Nephron progenitor cell (in vitro differentiated cells): ENCODE measurements at regions not wholly inside any gene's neighbourhood (a gene's known extent, or its start where the extent isn't known, plus 50 kb on each side); places are given as distances from the start of the nearest gene placed in this dataset.

Source experiments
- DNase-seq: peaks from one replicate; pipeline ENCODE4 v3.0.0; 2021
- H3K27ac Mint-ChIP-seq: 2 replicates; pipeline ENCODE4 v1.8.0; 2021; ENCODE audit warnings: mild to moderate bottlenecking, moderate library complexity, mixed read lengths
- H3K27me3 Mint-ChIP-seq: 2 replicates; pipeline ENCODE4 v1.8.0; 2021; ENCODE audit warnings: mild to moderate bottlenecking, low read depth, mixed read lengths; ENCODE audit not compliant: poor library complexity
- H3K36me3 Mint-ChIP-seq: 2 replicates; pipeline ENCODE4 v1.8.0; 2021; ENCODE audit warnings: low read depth, mixed read lengths
- H3K4me1 Mint-ChIP-seq: 2 replicates; pipeline ENCODE4 v1.8.0; 2021; ENCODE audit warnings: mixed read lengths
- H3K4me3 Mint-ChIP-seq: 2 replicates; pipeline ENCODE4 v1.8.0; 2021; ENCODE audit warnings: mild to moderate bottlenecking, moderate library complexity, mixed read lengths
- H3K9me3 Mint-ChIP-seq: 2 replicates; pipeline ENCODE4 v1.8.0; 2021; ENCODE audit warnings: mild to moderate bottlenecking, moderate library complexity, mixed read lengths
- CTCF ChIP-seq: fragments of 200-600 bp; sonication (generic); IDR thresholded peaks from 2 replicates; pipeline ENCODE4 v1.5.0; 2021; ENCODE audit warnings: antibody characterized with exemption

GRCh38 chr2:21407851-21408250, 284.1 kb downstream of the TDRD15 start:
- peaks cover 21% of the 10 kb centered on the region for H3K4me1 Mint-ChIP-seq

GRCh38 chr2:21411741-21412140, 288.0 kb downstream of the TDRD15 start:
- no peaks in the 10 kb centered on the region for H3K36me3 Mint-ChIP-seq
- no peaks in the 10 kb centered on the region for H3K9me3 Mint-ChIP-seq
- no peak for TF ChIP-seq CTCF
- DNase-seq, result no peak
- no peak overlapping the region for H3K4me3 Mint-ChIP-seq
- H3K27me3 Mint-ChIP-seq, result peaks cover 6% of the 10 kb centered on the region
- H3K27ac Mint-ChIP-seq, result peak overlapping the region; percentile 9
- peaks cover 33% of the 10 kb centered on the region for H3K4me1 Mint-ChIP-seq

More at GRCh38 chr2:21407851-21408250, 284.1 kb downstream of the TDRD15 start:
- Mint-ChIP-seq H3K9me3 (no peaks in the 10 kb centered on the region), H3K27me3 (peaks cover 6% of the 10 kb centered on the region), H3K36me3 (no peaks in the 10 kb centered on the region), H3K4me3 (no peak overlapping the region), H3K27ac (no peak overlapping the region)
- DNase-seq, result no peak
- TF ChIP-seq CTCF, result no peak

GRCh38 chr2:21412944-21413443, 289.2 kb downstream of the TDRD15 start:
- Mint-ChIP-seq H3K4me1 (peaks cover 32% of the 10 kb centered on the region), H3K4me3 (peak overlapping the region; percentile 10), H3K27me3 (peaks cover 6% of the 10 kb centered on the region), H3K9me3 (no peaks in the 10 kb centered on the region), H3K36me3 (no peaks in the 10 kb centered on the region), H3K27ac (peak overlapping the region; percentile 80)
- no peak for DNase-seq
- no peak for TF ChIP-seq CTCF

- TF ChIP-seq CTCF, result no peak
- Mint-ChIP-seq H3K4me3 (no peak overlapping the region), H3K9me3 (no peaks in the 10 kb centered on the region), H3K4me1 (peaks cover 28% of the 10 kb centered on the region), H3K27ac (no peak overlapping the region), H3K27me3 (no peaks in the 10 kb centered on the region), H3K36me3 (no peaks in the 10 kb centered on the region)
- DNase-seq, result no peak
Measured at GRCh38 chr2:21415234-21415633, 291.5 kb downstream of the TDRD15 start.

- Mint-ChIP-seq H3K9me3 (no peaks in the 10 kb centered on the region), H3K27ac (no peak overlapping the region), H3K27me3 (no peaks in the 10 kb centered on the region), H3K36me3 (no peaks in the 10 kb centered on the region), H3K4me1 (peaks cover 33% of the 10 kb centered on the region), H3K4me3 (no peak overlapping the region)
- DNase-seq, result no peak
- TF ChIP-seq CTCF, result no peak
Measured at GRCh38 chr2:21416226-21416625, 292.5 kb downstream of the TDRD15 start.

GRCh38 chr2:21418456-21418855, 294.7 kb downstream of the TDRD15 start:
- no peak for DNase-seq
- no peaks in the 10 kb centered on the region for H3K27me3 Mint-ChIP-seq
- peaks cover 24% of the 10 kb centered on the region for H3K4me1 Mint-ChIP-seq
- TF ChIP-seq CTCF, result no peak
- H3K9me3 Mint-ChIP-seq, result peaks cover 11% of the 10 kb centered on the region
- no peak overlapping the region for H3K27ac Mint-ChIP-seq
- H3K36me3 Mint-ChIP-seq, result no peaks in the 10 kb centered on the region
- no peak overlapping the region for H3K4me3 Mint-ChIP-seq
